ENCODE measurements at regions not wholly inside any gene's neighbourhood (a gene's known extent, or its start where the extent isn't known, plus 50 kb on each side); places are given as distances from the start of the nearest gene placed in this dataset.

DNA sequence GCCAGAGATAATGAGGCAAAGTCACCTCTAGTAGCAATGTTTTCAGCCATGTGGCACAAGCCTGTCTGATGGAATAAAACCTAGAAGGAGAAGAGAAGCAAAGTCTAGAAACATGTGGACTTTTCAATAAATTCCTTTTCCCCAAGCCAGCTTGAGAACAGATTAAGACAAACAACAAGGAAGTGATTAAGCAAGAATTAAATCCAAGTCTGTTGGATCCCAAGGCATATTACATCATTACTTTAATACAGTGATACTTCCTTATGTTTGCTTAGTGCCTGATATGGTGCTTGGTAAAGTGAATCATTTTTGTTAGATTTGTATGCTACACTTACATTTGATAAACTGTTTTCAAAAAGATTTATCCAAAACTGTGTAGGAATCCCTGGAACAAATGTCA is 260.3 kb upstream of the FAM83B start:
- TF ChIP-seq, protein P1, sequence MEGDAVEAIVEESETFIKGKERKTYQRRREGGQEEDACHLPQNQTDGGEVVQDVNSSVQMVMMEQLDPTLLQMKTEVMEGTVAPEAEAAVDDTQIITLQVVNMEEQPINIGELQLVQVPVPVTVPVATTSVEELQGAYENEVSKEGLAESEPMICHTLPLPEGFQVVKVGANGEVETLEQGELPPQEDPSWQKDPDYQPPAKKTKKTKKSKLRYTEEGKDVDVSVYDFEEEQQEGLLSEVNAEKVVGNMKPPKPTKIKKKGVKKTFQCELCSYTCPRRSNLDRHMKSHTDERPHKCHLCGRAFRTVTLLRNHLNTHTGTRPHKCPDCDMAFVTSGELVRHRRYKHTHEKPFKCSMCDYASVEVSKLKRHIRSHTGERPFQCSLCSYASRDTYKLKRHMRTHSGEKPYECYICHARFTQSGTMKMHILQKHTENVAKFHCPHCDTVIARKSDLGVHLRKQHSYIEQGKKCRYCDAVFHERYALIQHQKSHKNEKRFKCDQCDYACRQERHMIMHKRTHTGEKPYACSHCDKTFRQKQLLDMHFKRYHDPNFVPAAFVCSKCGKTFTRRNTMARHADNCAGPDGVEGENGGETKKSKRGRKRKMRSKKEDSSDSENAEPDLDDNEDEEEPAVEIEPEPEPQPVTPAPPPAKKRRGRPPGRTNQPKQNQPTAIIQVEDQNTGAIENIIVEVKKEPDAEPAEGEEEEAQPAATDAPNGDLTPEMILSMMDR (IDR thresholded peaks at IDR 0.05; ENCODE audit: insufficient read depth, low read depth, low read length, missing control alignments) = no peak
- DNase-seq (ENCODE audit: low read depth) = peak; percentile 67
- H3K4me3 ChIP-seq (ENCODE audit: low read length) = no peak overlapping the region

DNA sequence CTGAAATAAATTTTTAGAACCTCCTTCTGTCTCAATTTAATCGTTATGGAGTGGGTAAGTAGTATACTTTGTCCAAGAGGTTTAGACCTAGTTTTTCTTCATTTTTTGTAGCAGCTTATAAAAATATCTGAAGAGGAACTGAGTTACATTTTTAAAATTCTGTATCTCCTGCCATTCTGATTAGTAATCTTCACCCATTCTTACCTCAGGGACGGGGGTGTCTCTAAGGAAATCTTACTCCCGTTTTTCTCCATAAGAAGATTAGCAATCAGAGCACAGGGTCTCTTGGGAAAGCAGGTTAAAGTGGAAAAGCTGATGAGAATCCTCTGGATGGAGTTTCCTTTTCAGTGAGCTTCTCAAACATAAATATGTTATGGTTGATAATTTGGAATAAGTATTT is 259.3 kb upstream of the FAM83B start:
- TF ChIP-seq, protein P1 (IDR thresholded peaks at IDR 0.05; ENCODE audit: insufficient read depth, low read depth, low read length, missing control alignments) = no peak
- no peak for DNase-seq (ENCODE audit: low read depth)
- H3K4me3 ChIP-seq (ENCODE audit: low read length) = no peak overlapping the region

DNA sequence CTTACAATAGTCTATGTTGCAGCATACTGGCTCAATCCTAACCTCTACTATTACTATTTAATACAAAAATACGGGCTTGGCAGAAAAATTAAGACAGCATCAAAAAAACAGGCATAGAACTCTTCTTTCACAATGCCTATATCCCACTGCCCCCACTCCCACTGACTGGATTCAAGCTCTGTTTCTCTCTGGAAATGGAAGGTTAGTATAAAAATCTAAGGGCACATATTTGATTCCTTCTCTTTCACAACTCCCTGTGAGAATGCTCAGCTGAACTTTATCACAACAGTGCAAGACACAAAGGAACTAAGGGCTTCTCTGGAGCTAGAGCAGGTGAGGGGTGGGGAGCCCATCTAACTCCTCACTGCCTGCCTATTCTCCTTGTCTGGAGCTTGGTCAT is 258.4 kb upstream of the FAM83B start:
- H3K4me3 ChIP-seq (ENCODE audit: low read length) = no peak overlapping the region
- no peak for DNase-seq (ENCODE audit: low read depth)
- TF ChIP-seq, protein P1 (IDR thresholded peaks at IDR 0.05; ENCODE audit: insufficient read depth, low read depth, low read length, missing control alignments) = no peak

GRCh38 chr6:54595844-54596243 is 250.7 kb upstream of the FAM83B start:
- TF ChIP-seq, protein P1 (IDR thresholded peaks at IDR 0.05; ENCODE audit: insufficient read depth, low read depth, low read length, missing control alignments) = no peak
- H3K4me3 ChIP-seq (ENCODE audit: low read length) = no peak overlapping the region
- DNase-seq (ENCODE audit: low read depth) = peak; percentile 64

DNA sequence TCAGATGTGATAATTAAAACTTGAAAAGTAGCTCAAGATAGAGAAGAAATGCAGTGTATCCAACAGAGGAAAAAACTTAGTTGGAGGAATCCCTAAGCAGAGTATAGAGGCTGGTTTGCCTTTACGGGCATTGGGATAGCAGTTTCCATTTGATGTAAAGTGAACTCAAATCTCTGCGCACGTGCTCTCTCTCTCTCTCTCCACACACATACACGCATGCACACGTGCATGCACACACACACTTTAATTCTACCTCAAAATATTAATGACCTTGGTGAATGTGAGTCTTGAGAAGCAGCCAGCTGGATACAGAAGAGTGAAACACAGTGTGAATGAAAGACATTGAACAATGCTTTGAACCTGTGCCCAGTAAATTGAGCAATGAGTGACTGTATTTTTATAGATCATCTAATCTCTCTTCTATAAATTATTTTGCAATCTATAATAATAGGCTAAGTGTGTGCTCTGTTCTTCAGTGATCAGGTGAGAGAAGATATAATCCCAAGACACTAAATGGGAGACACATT is 247.7 kb upstream of the FAM83B start:
- peak; percentile 67 for DNase-seq (ENCODE audit: low read depth)
- TF ChIP-seq, protein P1 (IDR thresholded peaks at IDR 0.05; ENCODE audit: insufficient read depth, low read depth, low read length, missing control alignments) = no peak
- H3K4me3 ChIP-seq (ENCODE audit: low read length) = no peak overlapping the region

DNA sequence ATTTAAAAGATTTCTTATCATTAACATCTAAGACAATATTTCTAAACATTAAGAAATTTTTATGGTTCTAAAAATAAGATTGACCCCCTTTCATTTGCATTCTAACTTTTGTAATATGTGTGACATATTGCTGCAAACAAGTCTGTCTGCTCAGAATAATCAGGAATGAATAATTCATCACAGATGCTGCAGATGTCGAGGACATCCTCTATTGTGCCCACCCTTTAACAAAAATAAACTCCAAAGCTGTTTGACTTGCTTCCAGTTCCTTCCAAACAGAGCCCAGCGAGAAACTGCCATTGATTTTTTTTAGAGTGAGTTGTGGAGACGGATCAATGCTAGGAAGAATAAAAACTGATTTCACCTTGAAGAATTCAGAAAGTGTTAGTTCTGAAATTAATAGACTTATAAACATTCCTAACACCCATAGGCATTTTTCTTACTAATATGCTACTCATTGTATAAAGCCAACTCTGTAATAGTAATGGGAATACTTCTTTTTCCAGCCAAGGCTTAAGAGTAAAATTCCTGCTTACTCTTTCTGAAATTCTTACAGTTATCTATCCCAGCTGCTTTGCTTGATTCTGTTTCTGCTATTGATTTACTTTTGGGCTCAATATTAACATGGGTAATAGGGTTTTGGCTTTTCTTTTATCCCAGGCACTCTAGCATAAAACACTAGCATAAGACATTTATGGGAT is 244.8 kb upstream of the FAM83B start:
- no peak overlapping the region for H3K4me3 ChIP-seq (ENCODE audit: low read length)
- no peak for DNase-seq (ENCODE audit: low read depth)
- TF ChIP-seq, protein P1 (IDR thresholded peaks at IDR 0.05; ENCODE audit: insufficient read depth, low read depth, low read length, missing control alignments) = no peak

DNA sequence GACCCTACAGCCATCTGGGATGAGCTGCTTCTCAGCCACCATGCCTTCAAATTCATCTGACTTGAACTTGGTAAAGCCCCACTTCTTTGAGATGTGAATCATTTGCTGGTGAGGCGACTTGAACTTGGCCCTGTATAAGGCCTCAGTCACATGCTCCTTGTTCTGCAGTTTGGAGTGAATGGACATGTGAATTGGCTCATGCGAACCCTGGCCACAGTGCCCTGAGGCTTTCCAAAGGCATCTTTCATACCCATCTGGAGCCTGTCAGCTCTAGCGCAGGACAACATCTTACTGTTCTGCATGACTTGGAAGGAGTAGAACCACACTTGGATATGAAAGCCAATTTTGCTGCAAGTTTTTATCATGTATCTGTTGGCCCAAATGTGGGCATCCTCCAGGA is 244.0 kb upstream of the FAM83B start:
- DNase-seq (ENCODE audit: low read depth) = no peak
- no peak overlapping the region for H3K4me3 ChIP-seq (ENCODE audit: low read length)
- TF ChIP-seq, protein P1 (IDR thresholded peaks at IDR 0.05; ENCODE audit: insufficient read depth, low read depth, low read length, missing control alignments) = no peak
